A204.1 (cell line): ENCODE measurements at regions not wholly inside any gene's neighbourhood (a gene's known extent, or its start where the extent isn't known, plus 50 kb on each side); places are given as distances from the start of the nearest gene placed in this dataset.

Experiments
- FAIRE-seq: peaks from 2 replicates; lab custom pipeline; 2012; peaks lifted over from hg19 to GRCh38; lab: Jason Lieb, UNC

DNA sequence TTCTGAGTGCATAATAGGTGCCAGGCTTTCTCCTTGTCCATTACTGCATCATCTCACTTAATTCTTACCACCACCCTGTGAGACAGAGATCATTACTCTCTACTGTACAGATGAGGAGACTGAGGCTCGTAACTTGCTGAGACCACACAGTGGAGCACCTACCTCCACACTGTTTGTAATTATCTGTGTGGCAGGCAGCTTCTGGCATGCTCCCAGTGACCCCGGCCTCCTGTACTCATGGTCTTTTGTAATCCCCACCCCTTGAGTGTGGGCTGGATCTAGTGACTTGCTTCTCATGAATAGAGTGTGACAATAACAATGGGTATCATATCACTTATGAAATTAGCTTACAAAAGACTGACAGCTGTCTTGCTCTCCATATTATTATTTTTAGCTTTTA lies 407.3 kb downstream of the MATN1 start:
- no peak for FAIRE-seq

- FAIRE-seq, result no peak
These were observed 408.0 kb downstream of the MATN1 start for GRCh38 chr1:30315185-30315960.

GRCh38 chr1:30314591-30314990 lies 408.8 kb downstream of the MATN1 start:
- no peak for FAIRE-seq

- FAIRE-seq, result no peak
These were observed 409.8 kb downstream of the MATN1 start for GRCh38 chr1:30313584-30313983.

DNA sequence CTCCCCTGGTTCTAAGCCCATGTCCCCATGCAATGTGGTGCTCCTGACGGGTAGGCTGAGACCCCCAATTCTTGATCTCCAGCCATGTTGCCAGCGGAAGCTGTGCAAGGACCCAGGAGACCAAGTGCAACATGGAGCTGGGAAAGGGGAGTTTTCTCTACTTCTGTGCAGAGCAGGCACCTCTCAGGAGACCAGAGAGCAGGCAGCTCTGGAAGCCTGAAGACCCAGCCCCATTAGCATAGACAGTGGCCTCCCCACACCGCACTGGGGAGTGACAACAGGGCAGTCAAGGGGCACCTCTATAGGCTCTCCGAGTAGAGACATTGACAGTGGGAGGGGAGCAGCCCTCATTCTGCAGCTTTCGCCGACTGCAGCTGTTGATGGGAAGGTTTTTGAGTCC lies 410.2 kb downstream of the MATN1 start:
- no peak for FAIRE-seq

DNA sequence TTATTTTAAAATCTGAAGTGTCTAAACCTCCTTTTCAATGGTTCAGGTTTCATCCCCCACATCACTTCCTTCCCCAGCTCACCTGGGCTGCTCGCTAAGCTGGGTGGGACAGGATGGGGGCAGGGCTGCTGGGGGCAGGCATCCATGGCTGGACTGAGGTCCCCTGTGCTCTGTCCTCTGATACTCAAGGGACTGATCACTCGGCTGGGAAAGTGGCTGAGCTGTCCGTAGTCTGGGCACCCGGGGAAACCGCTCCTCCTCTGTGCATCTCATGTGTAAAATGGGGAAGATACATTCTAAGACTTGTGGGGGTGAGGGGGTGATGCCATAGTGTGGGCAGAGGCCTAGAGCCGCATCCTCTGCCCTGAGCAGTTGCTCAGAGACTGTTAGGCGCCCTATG lies 411.2 kb downstream of the MATN1 start:
- FAIRE-seq, result no peak

DNA sequence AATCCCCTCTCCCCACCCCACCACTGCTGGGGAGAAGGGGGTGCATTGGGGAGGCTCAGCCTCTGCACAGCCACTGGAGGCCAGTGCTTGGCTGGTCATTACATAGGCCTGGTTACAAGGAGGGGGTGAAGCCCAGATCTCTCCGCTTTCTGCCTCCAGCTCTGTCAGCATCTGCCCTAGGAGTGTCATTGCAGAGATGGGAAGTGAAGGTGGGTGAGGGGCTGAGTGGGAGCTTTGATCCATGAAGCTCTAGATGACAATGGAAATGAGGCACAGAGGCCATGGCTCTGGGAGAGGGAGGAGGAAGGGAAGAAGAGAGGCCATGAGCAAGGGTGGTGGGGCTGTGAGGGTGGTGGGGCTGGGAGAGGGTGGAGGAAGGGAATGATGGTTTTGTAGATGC lies 411.6 kb downstream of the MATN1 start:
- FAIRE-seq, result no peak

- FAIRE-seq, result no peak
These were observed 412.2 kb downstream of the MATN1 start for GRCh38 chr1:30310966-30311742.

GRCh38 chr1:30307182-30307581 lies 416.2 kb downstream of the MATN1 start:
- no peak for FAIRE-seq

DNA sequence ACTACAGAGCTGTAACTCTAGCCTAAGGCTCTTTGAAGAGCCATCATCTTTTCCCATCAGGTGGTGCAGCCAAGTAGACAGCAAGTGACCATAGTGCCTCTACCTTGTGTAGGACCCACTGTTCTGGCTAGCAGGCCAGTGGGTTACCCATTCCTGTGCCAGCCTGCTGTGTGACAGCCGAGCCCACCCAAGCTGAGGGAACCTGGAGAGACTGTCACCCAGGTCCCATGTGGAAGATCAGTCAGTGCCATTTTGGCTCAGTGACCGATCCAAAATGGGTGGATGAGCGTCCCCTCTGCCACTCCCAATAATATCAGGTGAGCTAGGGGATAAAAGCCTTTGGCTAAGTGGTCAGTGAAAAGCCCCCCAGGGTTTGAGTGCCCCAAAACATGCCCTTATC lies 417.9 kb downstream of the MATN1 start:
- FAIRE-seq, result no peak

GRCh38 chr1:30305061-30305460 lies 418.3 kb downstream of the MATN1 start:
- no peak for FAIRE-seq

DNA sequence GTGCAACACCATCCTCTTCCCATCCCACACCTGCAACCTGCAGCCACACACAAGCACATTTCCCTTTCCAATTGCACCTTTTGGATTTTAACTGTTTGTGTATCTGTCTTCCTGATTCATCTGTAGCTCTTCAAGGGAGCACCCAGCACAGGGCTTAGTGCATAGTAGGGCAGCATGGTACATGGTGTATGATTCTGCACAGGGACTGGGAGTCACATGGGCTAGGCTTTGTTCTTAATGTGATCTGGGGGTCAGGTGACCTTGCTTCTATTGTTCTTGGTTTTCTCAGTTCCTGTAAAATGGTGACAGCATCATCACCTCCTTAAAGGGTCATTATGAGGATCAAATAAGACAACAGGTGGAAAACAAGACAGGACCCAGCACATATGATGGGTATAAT lies 419.3 kb downstream of the MATN1 start:
- no peak for FAIRE-seq

DNA sequence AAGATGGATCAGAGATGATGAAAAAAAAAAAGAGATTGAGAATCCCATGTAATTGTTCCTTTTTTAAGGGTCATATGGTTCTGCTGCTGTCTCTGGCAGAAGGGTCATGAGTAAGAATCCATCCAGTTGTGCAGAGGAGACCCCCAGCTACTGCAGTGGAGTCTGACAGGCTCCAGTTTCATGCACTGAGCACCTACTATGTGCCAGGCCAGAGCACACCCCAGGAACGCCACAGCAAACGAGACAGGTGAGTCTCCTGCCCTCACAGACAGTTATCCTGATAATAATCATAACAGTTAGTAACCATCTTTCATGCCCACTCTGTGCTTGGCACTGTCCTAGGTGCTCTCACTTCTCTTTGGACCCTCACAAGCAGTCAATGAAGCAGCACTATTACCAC lies 420.0 kb downstream of the MATN1 start:
- FAIRE-seq, result no peak

- FAIRE-seq, result no peak
These were observed 420.5 kb downstream of the MATN1 start for GRCh38 chr1:30302858-30303257.

DNA sequence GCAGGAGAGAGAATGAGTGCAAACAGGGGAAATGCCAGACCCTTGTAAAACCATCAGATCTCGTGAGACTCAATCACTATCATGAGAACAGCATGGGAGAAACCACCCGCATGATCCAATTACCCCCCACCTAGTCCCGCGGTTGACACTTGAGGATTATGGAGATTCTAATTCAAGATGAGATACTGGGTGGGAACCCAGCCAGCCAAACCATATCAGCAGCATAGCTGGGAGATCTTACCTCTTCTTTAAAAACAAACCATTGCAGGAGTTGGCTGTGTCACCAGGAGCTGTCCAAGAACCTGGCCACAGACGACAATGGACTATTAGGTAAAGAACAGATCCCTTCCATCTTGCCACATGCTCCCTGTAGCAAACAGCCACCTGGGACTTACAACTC lies 422.7 kb downstream of the MATN1 start:
- no peak for FAIRE-seq

DNA sequence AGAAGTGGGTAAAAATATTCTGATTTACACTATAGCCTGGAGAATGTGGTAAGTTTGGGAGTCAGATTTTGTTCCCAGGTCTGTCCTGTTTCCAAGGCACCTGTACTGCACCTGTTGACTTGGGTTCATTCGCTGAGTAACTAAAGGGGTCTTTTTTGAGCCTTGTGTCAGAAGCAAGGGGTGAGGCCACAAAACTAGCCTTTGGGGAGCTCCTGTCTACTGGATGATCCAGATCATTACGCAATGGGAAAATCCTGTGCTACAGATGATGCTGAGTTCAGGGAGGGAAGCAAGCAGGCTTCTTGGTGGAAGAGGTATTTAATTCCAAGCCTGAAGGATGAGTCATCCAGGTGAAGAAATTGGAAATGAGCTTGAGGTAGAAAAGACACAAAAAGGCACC lies 424.0 kb downstream of the MATN1 start:
- FAIRE-seq, result no peak

DNA sequence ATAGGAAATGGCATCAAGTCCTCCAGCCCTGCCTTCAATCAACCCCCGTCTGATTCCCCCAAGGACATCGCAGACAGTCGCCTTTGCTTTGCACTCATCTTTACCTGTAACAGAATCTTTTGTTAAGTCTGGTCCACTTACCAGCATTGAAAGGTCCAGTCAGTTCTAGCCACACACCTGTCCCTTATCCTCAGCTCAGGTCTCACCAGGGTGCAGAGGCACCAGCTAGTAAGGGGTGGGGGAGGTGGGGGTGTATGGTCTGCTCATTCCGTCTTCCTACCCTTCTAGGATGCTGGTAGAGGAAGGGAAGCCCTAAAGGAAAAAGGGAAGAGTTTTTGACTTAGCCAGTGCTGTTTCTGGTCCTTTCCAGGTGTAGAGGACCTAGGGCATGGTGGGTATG lies 427.7 kb downstream of the MATN1 start:
- no peak for FAIRE-seq

- FAIRE-seq, result no peak
These were observed 428.1 kb downstream of the MATN1 start for GRCh38 chr1:30295266-30295665.

DNA sequence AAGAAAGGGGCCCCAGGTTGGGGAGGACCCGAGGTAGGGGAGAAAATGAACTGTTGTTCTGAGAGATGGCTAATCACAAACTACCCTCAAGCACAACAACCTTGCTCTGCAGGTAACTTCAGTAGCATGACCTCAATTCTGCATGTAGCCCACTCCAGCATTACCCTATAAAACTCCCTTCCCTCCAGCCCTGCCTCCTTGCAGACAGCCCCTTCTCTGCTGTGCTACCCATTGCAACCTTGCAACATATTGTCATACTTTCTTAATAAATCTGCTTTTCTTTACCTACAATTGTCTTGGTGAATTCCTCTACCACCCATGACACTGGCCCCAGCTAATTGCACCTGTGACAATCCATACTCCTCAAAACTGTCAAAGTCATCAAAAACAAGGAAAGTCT lies 428.9 kb downstream of the MATN1 start:
- no peak for FAIRE-seq

DNA sequence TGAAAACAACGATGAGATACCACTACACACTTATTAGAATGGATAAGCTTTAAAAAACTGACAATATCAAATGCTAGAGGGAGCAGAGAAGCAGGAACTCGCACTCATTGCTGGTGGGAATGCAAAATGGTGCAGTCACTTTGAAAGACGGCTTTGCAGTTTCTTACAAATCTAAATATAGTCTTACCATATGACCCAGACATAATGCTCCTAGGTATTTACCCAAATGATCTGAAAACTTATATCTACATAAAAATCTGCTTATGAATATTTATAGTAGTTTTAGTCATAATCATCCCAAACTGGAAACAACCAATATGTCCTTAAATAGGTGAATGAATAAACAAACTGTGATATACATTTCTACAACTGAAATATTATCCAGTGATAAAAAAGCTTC lies 430.9 kb downstream of the MATN1 start:
- FAIRE-seq, result no peak

DNA sequence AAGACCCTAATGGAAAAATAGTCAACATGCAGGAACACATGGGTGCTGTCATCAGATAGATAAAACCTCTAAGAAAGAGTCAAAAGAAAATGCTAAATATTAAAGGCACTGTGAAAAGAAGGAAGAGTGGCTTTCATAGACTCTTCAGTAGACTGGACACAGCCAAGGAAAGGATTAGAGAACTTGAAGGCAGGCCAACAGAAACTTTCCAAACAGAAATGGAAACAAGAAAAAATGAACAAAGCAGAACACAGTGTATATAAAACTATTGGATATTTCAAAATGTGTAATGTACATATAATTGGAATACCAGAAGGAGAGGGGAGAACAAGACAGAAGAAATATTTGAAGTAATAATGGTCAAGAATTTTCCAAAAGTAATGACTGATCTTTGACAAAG lies 431.9 kb downstream of the MATN1 start:
- FAIRE-seq, result no peak

- no peak for FAIRE-seq
These were observed 432.8 kb downstream of the MATN1 start for GRCh38 chr1:30290581-30290980.

DNA sequence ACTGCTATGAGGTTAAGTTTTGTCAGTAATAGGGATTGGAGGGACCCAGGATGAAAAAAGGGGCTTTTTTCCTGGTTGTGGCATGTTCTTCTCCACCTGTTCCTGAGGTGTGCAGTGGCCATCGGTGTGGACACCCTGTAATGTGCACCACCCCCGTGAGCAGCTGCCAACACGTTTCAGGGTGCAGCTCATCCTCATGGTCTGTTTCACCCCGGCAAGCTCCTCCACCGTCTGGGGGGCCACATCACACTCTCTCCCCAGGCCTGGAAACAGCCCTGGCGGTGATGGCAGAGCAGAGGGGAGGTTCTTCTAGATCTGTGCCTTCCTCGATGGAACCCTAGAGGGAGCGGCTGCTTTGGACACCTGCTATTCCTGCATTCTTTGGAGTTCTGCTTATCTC lies 435.4 kb downstream of the MATN1 start:
- no peak for FAIRE-seq
